ENCODE measurements at regions not wholly inside any gene's neighbourhood (a gene's known extent, or its start where the extent isn't known, plus 50 kb on each side); places are given as distances from the start of the nearest gene placed in this dataset.
"Not testable (repeated sequence)": the region's sequence is repeated elsewhere in the genome, so short reads cannot be mapped to it uniquely, and the experiment has no call there.

GRCh38 chr1:196366-196765 is 255.1 kb downstream of the OR4F29 start:
- not testable (repeated sequence) for H3K27ac Mint-ChIP-seq; H3K4me3 Mint-ChIP-seq; H3K9me3 Mint-ChIP-seq; H3K27me3 Mint-ChIP-seq (ENCODE audit: insufficient read depth); H3K36me3 Mint-ChIP-seq (ENCODE audit: low read depth); H3K4me1 Mint-ChIP-seq (ENCODE audit: low read depth); DNase-seq

GRCh38 chr1:191296-192049 is 260.0 kb downstream of the OR4F29 start:
- not testable (repeated sequence) for H3K27ac Mint-ChIP-seq, H3K9me3 Mint-ChIP-seq, DNase-seq

GRCh38 chr1:190678-191077 is 260.8 kb downstream of the OR4F29 start:
- not testable (repeated sequence) for H3K27me3 Mint-ChIP-seq (ENCODE audit: insufficient read depth); H3K36me3 Mint-ChIP-seq (ENCODE audit: low read depth); H3K4me1 Mint-ChIP-seq (ENCODE audit: low read depth); H3K27ac Mint-ChIP-seq; H3K4me3 Mint-ChIP-seq; DNase-seq; H3K9me3 Mint-ChIP-seq

More at GRCh38 chr1:191296-192049, 260.0 kb downstream of the OR4F29 start:
- not testable (repeated sequence) for H3K4me3 Mint-ChIP-seq; H3K4me1 Mint-ChIP-seq (ENCODE audit: low read depth); H3K27me3 Mint-ChIP-seq (ENCODE audit: insufficient read depth); H3K36me3 Mint-ChIP-seq (ENCODE audit: low read depth)

GRCh38 chr1:189915-190314 is 261.6 kb downstream of the OR4F29 start:
- not testable (repeated sequence) for H3K36me3 Mint-ChIP-seq (ENCODE audit: low read depth); DNase-seq; H3K27me3 Mint-ChIP-seq (ENCODE audit: insufficient read depth); H3K4me1 Mint-ChIP-seq (ENCODE audit: low read depth); H3K4me3 Mint-ChIP-seq; H3K9me3 Mint-ChIP-seq; H3K27ac Mint-ChIP-seq

- not testable (repeated sequence) for H3K27ac Mint-ChIP-seq; H3K9me3 Mint-ChIP-seq; H3K27me3 Mint-ChIP-seq (ENCODE audit: insufficient read depth); DNase-seq; H3K36me3 Mint-ChIP-seq (ENCODE audit: low read depth); H3K4me3 Mint-ChIP-seq; H3K4me1 Mint-ChIP-seq (ENCODE audit: low read depth)
These were observed 262.2 kb downstream of the OR4F29 start for GRCh38 chr1:189270-189669.

DNA sequence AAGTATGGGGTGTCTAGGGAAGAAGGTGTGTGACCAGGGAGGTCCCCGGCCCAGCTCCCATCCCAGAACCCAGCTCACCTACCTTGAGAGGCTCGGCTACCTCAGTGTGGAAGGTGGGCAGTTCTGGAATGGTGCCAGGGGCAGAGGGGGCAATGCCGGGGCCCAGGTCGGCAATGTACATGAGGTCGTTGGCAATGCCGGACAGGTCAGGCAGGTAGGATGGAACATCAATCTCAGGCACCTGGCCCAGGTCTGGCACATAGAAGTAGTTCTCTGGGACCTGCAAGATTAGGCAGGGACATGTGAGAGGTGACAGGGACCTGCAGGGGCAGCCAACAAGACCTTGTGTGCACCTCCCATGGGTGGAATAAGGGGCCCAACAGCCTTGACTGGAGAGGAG is 264.2 kb downstream of the OR4F29 start:
- H3K36me3 Mint-ChIP-seq (ENCODE audit: low read depth); H3K27ac Mint-ChIP-seq; H3K27me3 Mint-ChIP-seq (ENCODE audit: insufficient read depth); H3K4me3 Mint-ChIP-seq; H3K4me1 Mint-ChIP-seq (ENCODE audit: low read depth); DNase-seq; H3K9me3 Mint-ChIP-seq: not testable (repeated sequence)

DNA sequence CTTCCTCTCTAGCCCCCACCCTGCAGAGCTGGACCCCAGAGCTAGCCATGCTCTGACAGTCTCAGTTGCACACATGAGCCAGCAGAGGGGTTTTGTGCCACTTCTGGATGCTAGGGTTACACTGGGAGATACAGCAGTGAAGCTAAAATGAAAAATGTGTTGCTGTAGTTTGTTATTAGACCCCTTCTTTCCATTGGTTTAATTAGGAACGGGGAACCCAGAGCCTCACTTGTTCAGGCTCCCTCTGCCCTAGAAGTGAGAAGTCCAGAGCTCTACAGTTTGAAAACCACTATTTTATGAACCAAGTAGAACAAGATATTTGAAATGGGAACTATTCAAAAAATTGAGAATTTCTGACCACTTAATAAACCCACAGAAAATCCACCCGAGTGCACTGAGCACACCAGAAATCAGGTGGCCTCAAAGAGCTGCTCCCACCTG is 264.8 kb downstream of the OR4F29 start:
- not testable (repeated sequence) for H3K27ac Mint-ChIP-seq; H3K4me1 Mint-ChIP-seq (ENCODE audit: low read depth); H3K36me3 Mint-ChIP-seq (ENCODE audit: low read depth); H3K4me3 Mint-ChIP-seq; H3K9me3 Mint-ChIP-seq; H3K27me3 Mint-ChIP-seq (ENCODE audit: insufficient read depth); DNase-seq

- H3K4me1 Mint-ChIP-seq (ENCODE audit: low read depth); DNase-seq; H3K4me3 Mint-ChIP-seq; H3K27me3 Mint-ChIP-seq (ENCODE audit: insufficient read depth); H3K9me3 Mint-ChIP-seq; H3K27ac Mint-ChIP-seq; H3K36me3 Mint-ChIP-seq (ENCODE audit: low read depth): not testable (repeated sequence)
These were observed 265.3 kb downstream of the OR4F29 start for GRCh38 chr1:186223-186622.

- not testable (repeated sequence) for H3K36me3 Mint-ChIP-seq (ENCODE audit: low read depth); H3K9me3 Mint-ChIP-seq; H3K27me3 Mint-ChIP-seq (ENCODE audit: insufficient read depth); H3K4me3 Mint-ChIP-seq; H3K4me1 Mint-ChIP-seq (ENCODE audit: low read depth); DNase-seq; H3K27ac Mint-ChIP-seq
These were observed 266.0 kb downstream of the OR4F29 start for GRCh38 chr1:185526-185925.

GRCh38 chr1:184336-184686 is 267.2 kb downstream of the OR4F29 start:
- not testable (repeated sequence) for H3K4me1 Mint-ChIP-seq (ENCODE audit: low read depth); H3K36me3 Mint-ChIP-seq (ENCODE audit: low read depth); H3K9me3 Mint-ChIP-seq; H3K27ac Mint-ChIP-seq; H3K4me3 Mint-ChIP-seq; DNase-seq; H3K27me3 Mint-ChIP-seq (ENCODE audit: insufficient read depth)

DNA sequence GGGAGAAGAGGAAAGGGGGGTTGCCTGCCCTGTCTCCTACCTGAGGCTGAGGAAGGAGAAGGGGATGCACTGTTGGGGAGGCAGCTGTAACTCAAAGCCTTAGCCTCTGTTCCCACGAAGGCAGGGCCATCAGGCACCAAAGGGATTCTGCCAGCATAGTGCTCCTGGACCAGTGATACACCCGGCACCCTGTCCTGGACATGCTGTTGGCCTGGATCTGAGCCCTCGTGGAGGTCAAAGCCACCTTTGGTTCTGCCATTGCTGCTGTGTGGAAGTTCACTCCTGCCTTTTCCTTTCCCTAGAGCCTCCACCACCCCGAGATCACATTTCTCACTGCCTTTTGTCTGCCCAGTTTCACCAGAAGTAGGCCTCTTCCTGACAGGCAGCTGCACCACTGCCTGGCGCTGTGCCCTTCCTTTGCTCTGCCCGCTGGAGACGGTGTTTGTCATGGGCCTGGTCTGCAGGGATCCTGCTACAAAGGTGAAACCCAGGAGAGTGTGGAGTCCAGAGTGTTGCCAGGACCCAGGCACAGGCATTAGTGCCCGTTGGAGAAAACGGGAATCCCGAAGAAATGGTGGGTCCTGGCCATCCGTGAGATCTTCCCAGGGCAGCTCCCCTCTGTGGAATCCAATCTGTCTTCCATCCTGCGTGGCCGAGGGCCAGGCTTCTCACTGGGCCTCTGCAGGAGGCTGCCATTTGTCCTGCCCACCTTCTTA is 267.7 kb downstream of the OR4F29 start:
- H3K9me3 Mint-ChIP-seq; H3K27me3 Mint-ChIP-seq (ENCODE audit: insufficient read depth); H3K36me3 Mint-ChIP-seq (ENCODE audit: low read depth); H3K27ac Mint-ChIP-seq; H3K4me3 Mint-ChIP-seq; DNase-seq; H3K4me1 Mint-ChIP-seq (ENCODE audit: low read depth): not testable (repeated sequence)

DNA sequence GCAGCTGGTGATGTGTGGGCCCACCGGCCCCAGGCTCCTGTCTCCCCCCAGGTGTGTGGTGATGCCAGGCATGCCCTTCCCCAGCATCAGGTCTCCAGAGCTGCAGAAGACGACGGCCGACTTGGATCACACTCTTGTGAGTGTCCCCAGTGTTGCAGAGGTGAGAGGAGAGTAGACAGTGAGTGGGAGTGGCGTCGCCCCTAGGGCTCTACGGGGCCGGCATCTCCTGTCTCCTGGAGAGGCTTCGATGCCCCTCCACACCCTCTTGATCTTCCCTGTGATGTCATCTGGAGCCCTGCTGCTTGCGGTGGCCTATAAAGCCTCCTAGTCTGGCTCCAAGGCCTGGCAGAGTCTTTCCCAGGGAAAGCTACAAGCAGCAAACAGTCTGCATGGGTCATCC is 268.4 kb downstream of the OR4F29 start:
- not testable (repeated sequence) for H3K9me3 Mint-ChIP-seq; H3K4me1 Mint-ChIP-seq (ENCODE audit: low read depth); H3K36me3 Mint-ChIP-seq (ENCODE audit: low read depth); H3K27ac Mint-ChIP-seq; DNase-seq; H3K4me3 Mint-ChIP-seq; H3K27me3 Mint-ChIP-seq (ENCODE audit: insufficient read depth)

DNA sequence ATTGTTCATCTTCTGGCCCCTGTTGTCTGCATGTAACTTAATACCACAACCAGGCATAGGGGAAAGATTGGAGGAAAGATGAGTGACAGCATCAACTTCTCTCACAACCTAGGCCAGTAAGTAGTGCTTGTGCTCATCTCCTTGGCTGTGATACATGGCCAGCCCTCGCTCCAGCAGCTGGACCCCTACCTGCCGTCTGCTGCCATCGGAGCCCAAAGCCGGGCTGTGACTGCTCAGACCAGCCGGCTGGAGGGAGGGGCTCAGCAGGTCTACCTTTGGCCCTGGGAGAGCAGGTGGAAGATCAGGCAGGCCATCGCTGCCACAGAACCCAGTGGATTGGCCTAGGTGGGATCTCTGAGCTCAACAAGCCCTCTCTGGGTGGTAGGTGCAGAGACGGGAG is 268.8 kb downstream of the OR4F29 start:
- not testable (repeated sequence) for H3K4me1 Mint-ChIP-seq (ENCODE audit: low read depth); H3K36me3 Mint-ChIP-seq (ENCODE audit: low read depth); DNase-seq; H3K4me3 Mint-ChIP-seq; H3K9me3 Mint-ChIP-seq; H3K27me3 Mint-ChIP-seq (ENCODE audit: insufficient read depth); H3K27ac Mint-ChIP-seq

All from HFFc6 (cell line).